ENCODE measurements at regions not wholly inside any gene's neighbourhood (a gene's known extent, or its start where the extent isn't known, plus 50 kb on each side); places are given as distances from the start of the nearest gene placed in this dataset.

DNA sequence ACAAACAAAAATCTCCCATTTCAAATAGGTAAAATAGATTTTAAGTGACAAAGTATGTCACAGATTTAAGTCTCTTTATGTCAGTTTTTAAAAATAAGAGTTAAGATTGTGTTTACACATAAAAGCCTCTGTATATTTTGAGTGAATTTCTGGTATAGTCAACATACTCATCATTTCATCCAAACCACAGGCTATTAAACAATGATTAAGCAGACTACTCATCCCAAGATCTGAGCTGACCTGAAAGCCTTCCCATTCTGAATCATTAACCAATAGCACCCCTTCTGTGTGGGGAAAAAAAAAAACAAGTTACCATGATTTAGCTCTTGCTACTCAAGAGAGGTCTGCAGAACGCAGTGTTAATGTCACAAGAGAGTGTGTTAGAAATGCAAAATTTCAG, 284.4 kb upstream of the NBEA start:
- no peak for TF ChIP-seq CTCF (IDR thresholded peaks at IDR 0.05)
- TF ChIP-seq POLR2A (IDR thresholded peaks at IDR 0.05): no peak
- no peak for TF ChIP-seq EP300 (IDR thresholded peaks at IDR 0.05)

All from gastroesophageal sphincter (tissue), 3 donors.